ENCODE measurements at regions not wholly inside any gene's neighbourhood (a gene's known extent, or its start where the extent isn't known, plus 50 kb on each side); places are given as distances from the start of the nearest gene placed in this dataset.
A peak's percentile ranks its signal among the peaks of the same experiment; 100 is the strongest.
"Not testable (repeated sequence)": the region's sequence is repeated elsewhere in the genome, so short reads cannot be mapped to it uniquely, and the experiment has no call there.

DNA sequence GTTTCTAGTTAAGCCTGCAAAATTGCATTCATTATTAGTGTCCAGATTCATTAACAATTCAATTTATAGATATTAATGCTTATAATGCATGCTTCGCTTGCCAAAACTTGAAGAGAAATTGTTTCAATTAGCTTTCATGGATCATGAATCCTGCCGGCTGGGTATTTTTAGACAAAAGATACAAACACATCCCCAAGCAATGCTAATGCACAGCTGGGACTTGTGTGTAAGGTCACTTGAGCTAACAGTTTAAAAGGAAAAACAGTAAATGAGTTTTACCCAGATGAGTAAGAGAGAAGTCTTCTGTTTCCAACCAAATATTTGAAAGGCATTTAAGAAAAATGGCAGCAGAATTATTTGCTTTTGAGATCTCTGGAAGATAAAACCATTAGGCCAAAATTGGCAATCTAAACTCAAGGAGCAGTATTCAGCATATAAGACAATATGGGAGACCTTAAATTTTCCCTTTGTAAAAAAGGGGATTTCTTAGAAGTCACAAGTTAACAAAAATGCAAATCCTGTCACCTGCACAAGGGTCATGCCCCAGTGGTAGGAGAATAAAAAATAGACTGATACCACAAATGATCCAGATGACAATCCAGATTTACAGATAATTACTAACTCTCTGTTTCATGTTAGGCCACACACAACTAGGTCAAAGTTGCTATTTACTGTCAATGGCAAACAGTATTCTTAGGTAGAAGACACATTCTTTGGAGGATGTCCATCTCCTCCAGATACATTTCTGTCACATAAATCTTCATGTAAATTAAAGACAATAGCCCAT lies 418.4 kb upstream of the PMFBP1 start:
- ChIA-PET CTCF (interaction anchor here (0.9 to 1.0 kb wide), 2 partner anchors 12 to 75 kb away, joined by 3 to 4 read pairs; no protein-coding TSS in a partner anchor), POLR2A (no interaction called here)
- TF ChIP-seq, protein P1, sequence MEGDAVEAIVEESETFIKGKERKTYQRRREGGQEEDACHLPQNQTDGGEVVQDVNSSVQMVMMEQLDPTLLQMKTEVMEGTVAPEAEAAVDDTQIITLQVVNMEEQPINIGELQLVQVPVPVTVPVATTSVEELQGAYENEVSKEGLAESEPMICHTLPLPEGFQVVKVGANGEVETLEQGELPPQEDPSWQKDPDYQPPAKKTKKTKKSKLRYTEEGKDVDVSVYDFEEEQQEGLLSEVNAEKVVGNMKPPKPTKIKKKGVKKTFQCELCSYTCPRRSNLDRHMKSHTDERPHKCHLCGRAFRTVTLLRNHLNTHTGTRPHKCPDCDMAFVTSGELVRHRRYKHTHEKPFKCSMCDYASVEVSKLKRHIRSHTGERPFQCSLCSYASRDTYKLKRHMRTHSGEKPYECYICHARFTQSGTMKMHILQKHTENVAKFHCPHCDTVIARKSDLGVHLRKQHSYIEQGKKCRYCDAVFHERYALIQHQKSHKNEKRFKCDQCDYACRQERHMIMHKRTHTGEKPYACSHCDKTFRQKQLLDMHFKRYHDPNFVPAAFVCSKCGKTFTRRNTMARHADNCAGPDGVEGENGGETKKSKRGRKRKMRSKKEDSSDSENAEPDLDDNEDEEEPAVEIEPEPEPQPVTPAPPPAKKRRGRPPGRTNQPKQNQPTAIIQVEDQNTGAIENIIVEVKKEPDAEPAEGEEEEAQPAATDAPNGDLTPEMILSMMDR (IDR thresholded peaks at IDR 0.05; ENCODE audit: control extremely low read depth, extremely low read depth, low read depth, missing control alignments): no peak
- peak; percentile 44 for DNase-seq (ENCODE audit: extremely low spot score)

DNA sequence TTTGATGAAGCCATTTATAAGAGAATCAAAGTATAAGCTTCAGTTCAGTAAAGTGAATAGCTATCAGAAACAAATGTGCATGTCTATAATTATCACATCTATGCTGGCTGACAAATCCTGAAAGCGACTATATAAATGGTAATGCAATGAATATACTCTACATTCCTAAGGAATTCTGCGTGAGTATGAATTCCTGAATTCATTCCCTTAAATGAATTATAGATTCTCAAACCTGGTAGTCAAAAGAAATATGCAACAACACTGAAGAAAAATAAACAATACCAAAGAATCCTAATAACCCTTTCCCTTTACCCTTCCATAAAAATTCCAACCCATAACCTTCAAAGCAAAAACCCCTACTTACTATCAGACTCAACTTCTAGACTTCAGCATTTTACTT lies 416.6 kb upstream of the PMFBP1 start:
- TF ChIP-seq, protein P1 (IDR thresholded peaks at IDR 0.05; ENCODE audit: control extremely low read depth, extremely low read depth, low read depth, missing control alignments): no peak
- DNase-seq (ENCODE audit: extremely low spot score): no peak
- ChIA-PET POLR2A (no interaction called here), CTCF (no interaction called here)

DNA sequence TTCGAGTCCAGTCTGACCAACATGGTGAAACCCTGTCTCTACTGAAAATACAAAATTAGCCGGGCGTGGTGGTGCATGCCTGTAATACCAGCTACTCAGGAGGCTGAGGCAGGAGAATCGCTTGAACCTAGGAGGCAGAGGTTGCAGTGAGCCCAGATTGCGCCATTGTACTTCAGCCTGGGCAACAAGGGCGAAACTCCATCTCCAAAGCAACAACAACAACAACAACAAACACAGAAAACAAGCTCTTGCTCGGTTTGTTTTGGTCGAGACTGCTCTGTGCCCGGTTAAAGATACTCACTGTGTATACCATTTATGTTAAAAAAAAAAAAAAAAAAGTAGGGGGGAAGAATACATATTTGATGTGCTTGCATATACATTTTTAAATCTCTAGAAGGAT lies 406.1 kb upstream of the PMFBP1 start:
- POLR2A ChIA-PET; DNase-seq (ENCODE audit: extremely low spot score): not testable (repeated sequence)
- CTCF ChIA-PET: interaction anchor here (1.0 to 1.5 kb wide), 2 partner anchors 10 to 16 kb away, joined by 3 to 4 read pairs; no protein-coding TSS in a partner anchor

DNA sequence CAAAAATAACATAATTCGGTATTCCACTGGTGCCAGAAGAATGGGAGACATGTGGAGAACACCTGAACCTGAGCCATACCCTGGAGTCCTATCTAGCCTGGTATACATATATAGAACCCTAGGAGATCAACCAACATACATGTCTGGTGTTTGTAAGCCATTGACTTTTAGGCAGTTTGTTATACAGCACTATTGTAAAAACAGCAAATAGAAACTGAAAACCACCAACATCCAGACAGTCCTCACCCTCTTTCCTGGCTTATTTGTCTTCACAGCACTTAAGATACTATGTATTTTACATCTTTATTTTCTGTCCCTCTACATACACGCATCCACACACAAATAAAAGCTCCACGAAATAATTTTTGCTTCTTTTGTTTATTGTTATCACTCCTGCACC lies 404.2 kb upstream of the PMFBP1 start:
- ChIA-PET POLR2A (no interaction called here), CTCF (no interaction called here)
- no peak for DNase-seq (ENCODE audit: extremely low spot score)
- TF ChIP-seq, protein P1 (IDR thresholded peaks at IDR 0.05; ENCODE audit: control extremely low read depth, extremely low read depth, low read depth, missing control alignments): no peak

DNA sequence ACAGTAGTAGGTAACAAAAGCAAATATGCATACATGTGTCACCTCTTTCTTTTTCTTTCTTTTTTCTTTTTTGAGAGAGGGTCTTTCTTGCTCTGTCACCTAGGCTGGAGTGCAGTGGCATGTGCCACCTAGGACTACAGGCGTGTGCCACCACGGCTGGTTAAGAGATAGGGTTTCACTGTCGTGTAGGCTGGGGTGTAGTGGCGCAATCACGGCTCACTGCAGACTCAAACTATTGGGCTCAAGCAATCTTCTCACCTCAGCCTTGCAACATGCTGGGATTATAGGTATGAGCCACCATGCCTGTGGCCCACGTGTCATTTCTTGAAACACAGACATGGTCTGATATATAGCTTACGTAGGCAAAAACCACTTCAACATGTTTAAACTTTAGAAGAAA lies 397.7 kb upstream of the PMFBP1 start:
- ChIA-PET CTCF (interaction anchor here (1.2 to 2.0 kb wide), 2 partner anchors 14 to 263 kb away, joined by 4 to 5 read pairs; no protein-coding TSS in a partner anchor), POLR2A (no interaction called here)
- TF ChIP-seq, protein P1 (IDR thresholded peaks at IDR 0.05; ENCODE audit: control extremely low read depth, extremely low read depth, low read depth, missing control alignments): no peak
- no peak for DNase-seq (ENCODE audit: extremely low spot score)

DNA sequence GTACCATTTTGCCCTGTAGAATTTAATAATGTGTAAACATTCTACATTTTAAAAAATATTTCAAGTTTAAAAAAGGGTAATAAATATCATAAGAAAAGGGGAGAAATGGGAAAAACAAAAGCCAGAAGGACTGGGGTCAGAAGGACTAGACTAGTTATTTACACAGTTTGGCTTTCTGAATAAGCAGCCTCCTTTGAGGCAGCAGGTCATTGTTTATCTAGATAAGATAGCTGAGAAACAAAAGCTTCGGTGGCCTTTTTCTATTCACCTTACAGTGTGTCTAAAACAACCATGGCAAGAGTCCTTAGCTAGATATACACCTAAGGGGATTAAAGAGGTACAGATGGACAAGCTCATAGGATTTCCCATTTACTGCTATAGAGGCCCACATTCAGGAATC lies 396.5 kb upstream of the PMFBP1 start:
- CTCF ChIA-PET: interaction anchor here (1.2 to 2.0 kb wide), 3 partner anchors 10 to 14 kb away, joined by 3 to 5 read pairs (median 4); no protein-coding TSS in a partner anchor
- DNase-seq (ENCODE audit: extremely low spot score): no peak
- TF ChIP-seq, protein P1 (IDR thresholded peaks at IDR 0.05; ENCODE audit: control extremely low read depth, extremely low read depth, low read depth, missing control alignments): no peak
- POLR2A ChIA-PET: no interaction called here

DNA sequence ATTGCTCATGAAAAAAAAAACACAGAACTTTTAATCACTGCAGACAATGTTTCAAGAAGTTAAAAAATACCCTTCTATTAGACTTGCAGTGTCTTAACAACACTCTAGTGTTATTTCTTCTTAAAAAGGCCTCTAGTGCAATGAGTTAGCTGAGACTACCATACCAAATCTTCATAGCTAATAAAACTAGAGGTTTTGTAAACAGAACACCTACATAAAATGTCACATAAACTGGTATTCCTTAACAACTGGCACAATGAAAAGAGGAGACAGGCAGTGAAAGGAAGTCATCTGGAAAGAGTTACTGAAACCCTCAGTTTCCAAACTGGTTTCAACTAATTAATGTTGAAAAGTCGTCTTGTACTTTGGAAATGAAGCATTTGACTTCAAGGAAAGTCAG lies 394.2 kb upstream of the PMFBP1 start:
- CTCF ChIA-PET: no interaction called here
- TF ChIP-seq, protein P1 (IDR thresholded peaks at IDR 0.05; ENCODE audit: control extremely low read depth, extremely low read depth, low read depth, missing control alignments): no peak
- POLR2A ChIA-PET: no interaction called here
- DNase-seq (ENCODE audit: extremely low spot score): no peak
